Hindlimb muscle (tissue), 1 donor: ENCODE measurements at regions not wholly inside any gene's neighbourhood (a gene's known extent, or its start where the extent isn't known, plus 50 kb on each side); places are given as distances from the start of the nearest gene placed in this dataset.

Source experiments
- DNase-seq: peaks from one replicate; pipeline ENCODE4 v3.0.0-alpha.2; 2013

DNA sequence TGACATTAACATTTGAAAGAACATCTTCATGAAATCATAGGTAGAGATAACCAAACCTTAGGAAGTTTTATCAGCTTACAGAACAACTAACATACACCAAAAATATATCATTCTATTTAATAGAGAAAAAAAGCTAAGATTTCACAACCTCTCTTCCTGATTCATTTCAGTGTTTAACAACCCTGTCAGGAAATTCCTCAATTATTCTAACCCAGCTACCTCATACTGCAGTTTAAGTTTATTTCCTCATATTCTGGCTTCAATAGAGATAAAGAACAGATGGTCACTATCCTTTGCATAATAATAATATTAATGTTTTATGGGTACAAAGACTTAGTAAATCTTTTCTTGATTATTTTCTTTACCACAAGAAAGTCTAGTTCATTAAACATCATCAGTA, 112.9 kb upstream of the HSF2 start:
- no peak for DNase-seq

DNA sequence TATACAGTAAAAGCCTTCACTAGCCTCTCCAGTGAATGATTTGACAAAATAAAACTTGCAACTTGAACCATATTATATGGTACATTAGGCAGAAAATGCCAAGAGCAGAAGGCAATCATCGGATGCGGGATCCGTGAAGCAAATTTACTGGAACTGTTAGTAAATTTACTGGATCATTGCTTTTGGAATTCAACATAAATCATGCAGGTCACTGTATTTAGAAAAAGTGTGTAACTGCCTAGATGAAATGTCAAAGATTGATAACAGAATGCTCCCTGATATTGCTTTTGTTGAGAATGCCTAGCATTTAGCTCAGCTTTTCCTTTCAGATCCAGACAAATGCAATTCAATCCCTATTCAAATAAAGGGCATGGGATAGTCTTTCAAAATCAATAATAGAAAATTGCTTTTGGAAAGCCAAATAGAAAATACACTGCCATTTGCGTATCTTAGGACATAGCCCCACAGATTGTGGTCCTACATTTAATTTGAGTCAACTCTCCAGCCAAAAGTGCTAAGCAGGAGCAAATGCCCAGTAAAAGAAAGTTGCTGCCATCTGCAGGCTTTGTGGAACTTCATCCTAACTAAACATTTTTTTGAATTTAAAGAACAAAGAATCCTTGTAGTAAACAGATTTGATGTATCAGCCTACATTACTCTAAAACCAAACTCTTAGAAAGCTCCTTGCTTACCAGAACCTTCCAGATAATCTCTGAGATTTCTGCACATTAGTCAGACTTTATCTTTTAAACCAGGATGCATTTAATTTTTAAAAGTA, 109.5 kb upstream of the HSF2 start:
- peak; percentile 35 for DNase-seq

- no peak for DNase-seq
Measured at GRCh38 chr6:122297010-122297409, 102.4 kb upstream of the HSF2 start.

DNA sequence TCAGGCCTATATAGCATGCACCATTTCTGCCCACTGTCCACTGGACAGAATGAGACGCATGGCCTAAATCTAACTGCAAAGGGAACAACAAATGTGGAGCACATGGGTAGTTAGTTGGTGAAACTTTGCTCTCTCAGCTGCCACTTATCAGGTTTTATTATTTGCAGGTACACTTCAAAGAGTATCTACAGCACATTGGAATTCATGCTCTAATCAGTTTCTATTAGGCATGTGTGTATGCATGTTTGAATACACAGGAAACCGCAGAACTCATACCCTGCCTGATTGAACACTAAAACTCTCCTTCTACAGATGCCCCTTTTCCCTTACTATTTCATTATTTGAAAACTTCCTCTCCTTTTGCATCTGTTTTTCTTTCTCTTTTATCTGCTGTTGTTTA, 97.4 kb upstream of the HSF2 start:
- DNase-seq: no peak

GRCh38 chr6:122307577-122307976, 91.9 kb upstream of the HSF2 start:
- no peak for DNase-seq

DNA sequence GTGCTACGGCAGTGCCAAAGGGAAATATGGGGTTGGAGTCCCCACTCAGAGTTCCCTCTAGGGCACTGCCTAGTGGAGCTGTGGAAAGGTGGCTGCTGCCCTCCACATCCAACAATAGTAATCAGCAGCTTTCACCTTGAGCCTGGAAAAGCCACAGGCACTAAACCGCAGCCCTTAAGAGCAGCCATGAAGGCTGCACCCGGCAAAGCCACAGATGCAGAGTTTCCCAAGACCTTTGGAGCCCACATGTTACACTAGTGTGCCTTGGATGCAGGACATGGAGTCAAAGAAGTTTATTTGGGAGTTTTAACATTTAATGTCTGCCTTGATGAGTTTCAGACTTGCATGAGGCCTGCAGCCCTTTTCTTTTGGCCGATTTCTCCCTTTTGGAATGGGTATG, 91.4 kb upstream of the HSF2 start:
- no peak for DNase-seq

DNA sequence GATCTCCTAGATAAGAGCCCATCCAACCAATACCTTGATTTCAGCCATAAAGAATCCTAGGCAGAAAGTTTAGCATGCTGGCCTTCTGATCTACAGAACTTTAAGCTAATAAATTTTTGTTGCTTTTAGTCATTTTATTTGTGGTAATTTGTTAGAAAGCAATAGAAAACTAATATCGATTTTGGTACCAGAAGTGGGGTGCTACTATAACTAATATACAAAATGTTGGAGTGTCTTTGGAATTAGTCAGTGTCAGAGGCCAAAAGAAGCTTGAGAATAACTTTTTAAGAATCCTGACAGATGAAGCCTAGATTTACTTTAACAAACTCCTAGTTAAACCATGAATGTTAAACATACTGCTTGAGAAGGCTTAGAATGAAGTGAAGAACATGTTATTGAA, 83.6 kb upstream of the HSF2 start:
- no peak for DNase-seq

- no peak for DNase-seq
Measured at GRCh38 chr6:122322824-122323223, 76.6 kb upstream of the HSF2 start.

- DNase-seq: no peak
Measured at GRCh38 chr6:122323361-122323760, 76.1 kb upstream of the HSF2 start.

DNA sequence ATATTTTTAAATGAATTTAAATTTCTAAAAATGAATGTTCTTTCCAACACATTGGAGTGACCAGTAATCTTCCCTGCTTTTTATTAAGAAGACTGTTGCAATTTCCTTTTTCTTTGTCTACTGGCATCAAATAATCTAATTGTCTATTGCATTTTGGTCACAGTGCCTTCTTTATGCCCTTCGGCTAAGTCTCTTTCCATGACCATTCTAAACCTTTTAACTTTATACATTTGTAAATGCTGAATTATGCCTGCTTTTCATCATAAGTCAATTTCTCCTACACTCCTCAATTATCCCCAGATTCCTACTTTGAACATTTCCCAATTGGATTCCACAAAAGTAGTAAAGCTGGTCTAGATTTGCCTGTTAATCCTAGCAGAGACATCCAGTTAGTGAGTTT, 69.1 kb upstream of the HSF2 start:
- DNase-seq: no peak

- no peak for DNase-seq
Measured at GRCh38 chr6:122337645-122338044, 61.8 kb upstream of the HSF2 start.

GRCh38 chr6:122339661-122340060, 59.8 kb upstream of the HSF2 start:
- DNase-seq: no peak

DNA sequence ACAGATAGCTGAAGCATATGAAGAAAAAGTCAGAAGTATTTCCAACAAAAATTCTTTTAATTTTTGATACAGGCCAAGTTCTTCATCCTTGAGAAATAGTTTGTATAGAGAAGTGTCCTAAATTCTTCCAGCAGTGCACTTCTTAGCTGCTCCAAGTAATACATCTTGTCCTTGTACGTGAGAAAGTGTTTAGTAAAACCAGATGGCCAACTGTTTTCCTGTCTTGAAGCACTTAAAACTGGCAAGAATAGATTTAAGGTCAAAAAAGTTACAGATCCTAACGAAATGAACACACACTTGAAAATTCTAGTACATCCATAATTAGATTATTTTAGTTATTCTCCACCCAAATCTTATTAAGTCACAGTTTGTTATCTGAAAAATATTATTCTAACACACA, 52.2 kb upstream of the HSF2 start:
- DNase-seq: peak; percentile 34

DNA sequence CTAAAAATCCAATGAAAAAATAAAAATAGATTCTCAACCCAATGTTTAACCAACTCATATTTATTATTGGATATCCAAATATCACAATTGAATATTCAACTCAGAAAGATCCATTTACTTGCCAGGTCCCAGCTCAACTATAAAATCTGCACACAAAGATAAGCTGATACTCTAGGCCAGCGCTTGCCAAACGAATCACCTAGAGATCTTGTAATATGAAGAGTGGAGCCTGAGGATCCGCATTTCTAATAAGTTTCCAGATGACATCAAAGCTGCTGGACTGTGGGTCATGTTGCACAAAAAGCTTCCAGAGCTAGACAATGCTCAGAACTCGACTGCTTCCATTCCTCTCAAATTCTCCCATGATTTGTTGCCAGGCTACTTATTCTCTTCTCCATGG, 51.7 kb upstream of the HSF2 start:
- no peak for DNase-seq
